MM.1S (cell line): ENCODE measurements at regions not wholly inside any gene's neighbourhood (a gene's known extent, or its start where the extent isn't known, plus 50 kb on each side); places are given as distances from the start of the nearest gene placed in this dataset.
"Not testable (repeated sequence)": the region's sequence is repeated elsewhere in the genome, so short reads cannot be mapped to it uniquely, and the experiment has no call there.

Experiments used
- DNase-seq: peaks from one replicate; pipeline ENCODE4 v3.0.0-alpha.2; 2015
- H2AFZ ChIP-seq: fragments of 300-600 bp; sonication (generic); 2 replicates; pipeline ENCODE4 v1.6.0; 2016; ENCODE audit warnings: antibody characterized with exemption, low read length
- H3F3A ChIP-seq: fragments of 300-600 bp; sonication (generic); 2 replicates; pipeline ENCODE4 v1.6.1; 2016; ENCODE audit warnings: mild to moderate bottlenecking, antibody characterized with exemption, low read length, moderate library complexity, mixed read lengths; ENCODE audit not compliant: insufficient read depth
- H3K27ac ChIP-seq: fragments of 300-600 bp; sonication (generic); 2 replicates; pipeline ENCODE4 v1.5.1; 2016; ENCODE audit warnings: mild to moderate bottlenecking, low read length
- H3K27me3 ChIP-seq: fragments of 300-600 bp; sonication (generic); replicated peaks from 2 replicates; pipeline ENCODE4 v1.6.0; 2016; ENCODE audit warnings: low read length; ENCODE audit not compliant: insufficient read depth
- H3K36me3 ChIP-seq: fragments of 300-600 bp; sonication (generic); replicated peaks from 2 replicates; pipeline ENCODE4 v1.6.1; 2016; ENCODE audit warnings: mild to moderate bottlenecking, low read length, mixed read lengths; ENCODE audit not compliant: insufficient read depth
- H3K4me1 ChIP-seq: fragments of 300-600 bp; sonication (generic); 2 replicates; pipeline ENCODE4 v1.6.1; 2016; ENCODE audit warnings: low read length, mixed read lengths
- H3K4me2 ChIP-seq: fragments of 300-600 bp; sonication (generic); 2 replicates; pipeline ENCODE4 v1.6.0; 2016; ENCODE audit warnings: low read depth, low read length
- H3K4me3 ChIP-seq: fragments of 300-600 bp; sonication (generic); 2 replicates; pipeline ENCODE4 v1.5.1; 2016; ENCODE audit warnings: low read length, mixed read lengths
- H3K79me2 ChIP-seq: fragments of 300-600 bp; sonication (generic); 2 replicates; pipeline ENCODE4 v1.6.1; 2016; ENCODE audit warnings: mixed run types, low read length, mixed read lengths
- H3K9ac ChIP-seq: fragments of 300-600 bp; sonication (generic); 2 replicates; pipeline ENCODE4 v1.6.1; 2016; ENCODE audit warnings: low read length, mixed read lengths
- H3K9me2 ChIP-seq: fragments of 300-600 bp; sonication (generic); replicated peaks from 2 replicates; pipeline ENCODE4 v1.6.1; 2016; ENCODE audit warnings: mild to moderate bottlenecking, low read length, mixed read lengths; ENCODE audit not compliant: insufficient read depth
- H3K9me3 ChIP-seq: fragments of 300-600 bp; sonication (generic); replicated peaks from 2 replicates; pipeline ENCODE4 v1.6.1; 2016; ENCODE audit warnings: mild to moderate bottlenecking, low read length, mixed read lengths; ENCODE audit not compliant: insufficient read depth
- H4K20me1 ChIP-seq: fragments of 300-600 bp; sonication (generic); 2 replicates; pipeline ENCODE4 v1.6.1; 2016; ENCODE audit warnings: mild to moderate bottlenecking, low read length, moderate library complexity, mixed read lengths; ENCODE audit not compliant: insufficient read depth
- CTCF ChIP-seq: fragments of 300-600 bp; sonication (generic); IDR thresholded peaks from 2 replicates; pipeline ENCODE4 v1.5.1; 2016; ENCODE audit warnings: antibody characterized with exemption, low read length, mixed read lengths

- H3F3A ChIP-seq, H3K9ac ChIP-seq, H2AFZ ChIP-seq, H3K4me1 ChIP-seq, H3K27me3 ChIP-seq, H3K36me3 ChIP-seq, H3K4me2 ChIP-seq, H4K20me1 ChIP-seq, DNase-seq, H3K27ac ChIP-seq, H3K9me3 ChIP-seq, H3K79me2 ChIP-seq, H3K9me2 ChIP-seq, H3K4me3 ChIP-seq: not testable (repeated sequence)
Measured at GRCh38 chr1:761791-762190, 75.3 kb upstream of the OR4F16 start.

- H3K4me2 ChIP-seq, H3K4me1 ChIP-seq, H3K79me2 ChIP-seq, H4K20me1 ChIP-seq, H3K9me2 ChIP-seq, H3F3A ChIP-seq, H3K36me3 ChIP-seq, DNase-seq, H2AFZ ChIP-seq, H3K27me3 ChIP-seq, H3K27ac ChIP-seq, H3K9ac ChIP-seq, H3K9me3 ChIP-seq, H3K4me3 ChIP-seq: not testable (repeated sequence)
Measured at GRCh38 chr1:771449-771848, 85.0 kb upstream of the OR4F16 start.

- H3K4me1 ChIP-seq, H3K9me2 ChIP-seq, H3K27me3 ChIP-seq, DNase-seq, H3K27ac ChIP-seq, H3K9me3 ChIP-seq, H4K20me1 ChIP-seq, H3F3A ChIP-seq, H3K79me2 ChIP-seq, H3K36me3 ChIP-seq, H2AFZ ChIP-seq: not testable (repeated sequence)
- Histone ChIP-seq H3K4me2 (peak overlapping the region; percentile 45; the same call in 1 of the 2 replicates), H3K9ac (peak overlapping the region; percentile 79; the same call in 1 of the 2 replicates), H3K4me3 (peak overlapping the region; percentile 66)
Measured at GRCh38 chr1:777480-778180, 91.2 kb upstream of the OR4F16 start.

- H3K79me2 ChIP-seq, H4K20me1 ChIP-seq, H2AFZ ChIP-seq, H3K9me2 ChIP-seq, H3K36me3 ChIP-seq, H3F3A ChIP-seq, H3K9me3 ChIP-seq, H3K27me3 ChIP-seq, H3K4me1 ChIP-seq: not testable (repeated sequence)
- peak; percentile 23; the same call in 1 of the 2 replicates for TF ChIP-seq CTCF
- DNase-seq = peak; percentile 99
- Histone ChIP-seq H3K27ac (peak overlapping the region; percentile 77; the same call in 1 of the 2 replicates), H3K9ac (peak overlapping the region; percentile 79), H3K4me3 (peak overlapping the region; percentile 67), H3K4me2 (peak overlapping the region; percentile 47; the same call in 1 of the 2 replicates)
Measured at GRCh38 chr1:778451-779278, 92.2 kb upstream of the OR4F16 start.

GRCh38 chr1:779621-780020, 93.2 kb upstream of the OR4F16 start:
- peak; percentile 5 for DNase-seq
- not testable (repeated sequence) for H3K9ac ChIP-seq, H3K79me2 ChIP-seq, H3K4me3 ChIP-seq, H4K20me1 ChIP-seq, H3K9me2 ChIP-seq, H3F3A ChIP-seq, H3K36me3 ChIP-seq, H3K9me3 ChIP-seq, H2AFZ ChIP-seq, H3K27ac ChIP-seq, H3K4me2 ChIP-seq, H3K4me1 ChIP-seq, H3K27me3 ChIP-seq
